ENCODE measurements at regions not wholly inside any gene's neighbourhood (a gene's known extent, or its start where the extent isn't known, plus 50 kb on each side); places are given as distances from the start of the nearest gene placed in this dataset.

DNA sequence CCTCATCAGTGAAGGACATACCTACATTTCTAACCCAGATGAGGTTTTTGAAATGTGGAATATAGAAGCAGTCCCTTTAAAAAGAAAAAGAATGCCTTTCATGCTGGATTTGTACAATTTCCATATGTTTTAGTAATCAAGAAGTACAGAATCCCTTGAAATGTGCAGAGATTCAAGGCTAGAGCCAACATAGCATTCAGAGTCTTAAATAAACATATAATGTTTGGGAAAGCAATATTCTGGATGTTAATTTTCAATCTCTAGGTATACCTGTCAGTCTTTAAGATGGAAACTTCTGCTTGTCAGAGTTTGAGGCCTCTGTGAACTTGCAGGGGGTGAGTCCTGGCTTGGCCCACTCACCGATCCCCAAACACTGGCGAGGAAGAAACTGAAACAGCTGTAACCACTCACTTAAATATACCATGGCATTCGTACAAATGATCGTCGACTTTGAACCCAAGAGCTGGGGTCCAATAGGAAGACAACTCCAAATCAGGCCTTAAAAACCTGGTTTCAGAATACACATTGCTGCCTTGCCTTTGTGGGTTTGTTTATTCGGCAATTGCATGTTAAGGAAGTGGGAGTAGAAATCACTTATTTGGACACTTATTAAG lies 132.8 kb upstream of the NCK2 start:
- DNase-seq (ENCODE audit: low read depth): no peak
- TF ChIP-seq, protein P1, sequence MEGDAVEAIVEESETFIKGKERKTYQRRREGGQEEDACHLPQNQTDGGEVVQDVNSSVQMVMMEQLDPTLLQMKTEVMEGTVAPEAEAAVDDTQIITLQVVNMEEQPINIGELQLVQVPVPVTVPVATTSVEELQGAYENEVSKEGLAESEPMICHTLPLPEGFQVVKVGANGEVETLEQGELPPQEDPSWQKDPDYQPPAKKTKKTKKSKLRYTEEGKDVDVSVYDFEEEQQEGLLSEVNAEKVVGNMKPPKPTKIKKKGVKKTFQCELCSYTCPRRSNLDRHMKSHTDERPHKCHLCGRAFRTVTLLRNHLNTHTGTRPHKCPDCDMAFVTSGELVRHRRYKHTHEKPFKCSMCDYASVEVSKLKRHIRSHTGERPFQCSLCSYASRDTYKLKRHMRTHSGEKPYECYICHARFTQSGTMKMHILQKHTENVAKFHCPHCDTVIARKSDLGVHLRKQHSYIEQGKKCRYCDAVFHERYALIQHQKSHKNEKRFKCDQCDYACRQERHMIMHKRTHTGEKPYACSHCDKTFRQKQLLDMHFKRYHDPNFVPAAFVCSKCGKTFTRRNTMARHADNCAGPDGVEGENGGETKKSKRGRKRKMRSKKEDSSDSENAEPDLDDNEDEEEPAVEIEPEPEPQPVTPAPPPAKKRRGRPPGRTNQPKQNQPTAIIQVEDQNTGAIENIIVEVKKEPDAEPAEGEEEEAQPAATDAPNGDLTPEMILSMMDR (IDR thresholded peaks at IDR 0.05; ENCODE audit: insufficient read depth, low read depth, low read length): no peak
- no peak overlapping the region for H3K4me3 ChIP-seq (ENCODE audit: low read depth, low read length)

GRCh38 chr2:105611333-105611637 lies 133.4 kb upstream of the NCK2 start:
- TF ChIP-seq, protein P1 (IDR thresholded peaks at IDR 0.05; ENCODE audit: insufficient read depth, low read depth, low read length): no peak
- no peak overlapping the region for H3K4me3 ChIP-seq (ENCODE audit: low read depth, low read length)
- DNase-seq (ENCODE audit: low read depth): no peak

GRCh38 chr2:105610576-105611332 lies 134.0 kb upstream of the NCK2 start:
- TF ChIP-seq, protein P1 (IDR thresholded peaks at IDR 0.05; ENCODE audit: insufficient read depth, low read depth, low read length): no peak
- no peak overlapping the region for H3K4me3 ChIP-seq (ENCODE audit: low read depth, low read length)
- DNase-seq (ENCODE audit: low read depth): no peak

GRCh38 chr2:105609746-105610402 lies 134.8 kb upstream of the NCK2 start:
- DNase-seq (ENCODE audit: low read depth): no peak
- TF ChIP-seq, protein P1 (IDR thresholded peaks at IDR 0.05; ENCODE audit: insufficient read depth, low read depth, low read length): no peak
- H3K4me3 ChIP-seq (ENCODE audit: low read depth, low read length): no peak overlapping the region

DNA sequence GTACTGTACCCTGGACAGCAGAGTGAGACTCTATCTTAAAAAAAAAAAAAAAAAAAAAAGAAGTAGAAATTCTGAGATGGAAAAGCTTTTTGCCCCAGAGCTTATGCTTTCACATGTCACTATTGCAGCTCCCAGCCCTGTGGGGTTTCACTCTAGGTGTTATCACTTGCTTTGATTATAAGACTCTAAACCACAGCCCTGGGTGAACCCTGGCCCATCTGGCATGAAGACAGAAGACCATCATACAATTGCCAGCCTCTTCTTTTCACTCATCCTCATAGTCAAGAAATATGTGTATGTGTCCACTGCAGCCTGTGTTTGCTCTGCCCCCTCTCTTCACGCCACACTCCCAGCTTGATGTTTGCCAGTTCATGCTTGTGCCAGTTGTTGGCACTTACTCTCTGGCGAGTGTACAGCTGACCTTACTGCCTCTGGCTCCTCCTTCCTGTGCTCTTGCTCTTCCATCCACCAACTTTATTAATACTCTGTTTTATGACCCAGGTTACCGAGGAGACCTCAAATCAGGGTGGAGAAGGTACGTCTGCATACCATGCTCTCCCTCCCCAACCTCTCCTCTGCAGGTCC lies 136.7 kb upstream of the NCK2 start:
- TF ChIP-seq, protein P1 (IDR thresholded peaks at IDR 0.05; ENCODE audit: insufficient read depth, low read depth, low read length): no peak
- H3K4me3 ChIP-seq (ENCODE audit: low read depth, low read length): no peak overlapping the region
- no peak for DNase-seq (ENCODE audit: low read depth)

DNA sequence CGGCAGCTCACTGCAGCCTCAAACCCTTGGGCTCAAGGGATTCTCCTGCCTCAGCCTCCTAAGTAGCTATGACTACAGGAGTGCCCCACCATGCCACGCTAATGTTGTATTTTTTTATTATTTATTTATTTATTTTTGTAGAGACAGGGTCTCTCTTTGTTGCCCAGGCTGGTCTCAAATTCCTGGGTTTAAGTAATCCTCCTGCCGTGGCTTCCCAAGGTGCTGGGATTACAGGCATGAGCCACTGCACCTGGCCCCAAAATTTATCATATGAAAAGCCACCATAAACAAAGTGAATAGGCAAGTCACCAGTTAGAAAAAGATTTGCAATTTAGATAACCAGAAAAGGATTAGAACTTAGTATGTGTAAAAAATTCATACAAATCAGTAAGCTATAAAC lies 138.6 kb upstream of the NCK2 start:
- TF ChIP-seq, protein P1 (IDR thresholded peaks at IDR 0.05; ENCODE audit: insufficient read depth, low read depth, low read length): no peak
- DNase-seq (ENCODE audit: low read depth): no peak
- no peak overlapping the region for H3K4me3 ChIP-seq (ENCODE audit: low read depth, low read length)
